D721Med (cell line): ENCODE measurements at regions not wholly inside any gene's neighbourhood (a gene's known extent, or its start where the extent isn't known, plus 50 kb on each side); places are given as distances from the start of the nearest gene placed in this dataset.

Source experiments
- DNase-seq: peaks from one replicate; pipeline ENCODE4 v3.0.0; 2011; ENCODE audit warnings: low spot score; ENCODE audit not compliant: insufficient read length
- FAIRE-seq: peaks from 2 replicates; lab custom pipeline; 2011; peaks lifted over from hg19 to GRCh38; lab: Jason Lieb, UNC
- CTCF ChIP-seq: IDR thresholded peaks from 2 replicates; pipeline ENCODE4 v1.5.1; 2012; ENCODE audit warnings: mild to moderate bottlenecking, control low read depth; ENCODE audit not compliant: insufficient read depth; ENCODE audit errors: missing control alignments

- no peak for DNase-seq
- TF ChIP-seq CTCF, result no peak
- no peak for FAIRE-seq
Observed at GRCh38 chr2:129707800-129708199, 271.7 kb upstream of the RAB6C start.

- no peak for TF ChIP-seq CTCF
- DNase-seq (no peak), FAIRE-seq (no peak)
Observed at GRCh38 chr2:129708221-129708967, 271.1 kb upstream of the RAB6C start.

- FAIRE-seq (no peak), DNase-seq (no peak)
- no peak for TF ChIP-seq CTCF
Observed at GRCh38 chr2:129709001-129709955, 270.2 kb upstream of the RAB6C start.

GRCh38 chr2:129709956-129710598 is 269.4 kb upstream of the RAB6C start:
- TF ChIP-seq CTCF, result no peak
- no peak for DNase-seq
- no peak for FAIRE-seq

GRCh38 chr2:129710670-129711495 is 268.6 kb upstream of the RAB6C start:
- FAIRE-seq (no peak), DNase-seq (no peak)
- no peak for TF ChIP-seq CTCF

- TF ChIP-seq CTCF, result no peak
- no peak for DNase-seq
- FAIRE-seq, result no peak
Observed at GRCh38 chr2:129711816-129712675, 267.4 kb upstream of the RAB6C start.
